ENCODE measurements at regions not wholly inside any gene's neighbourhood (a gene's known extent, or its start where the extent isn't known, plus 50 kb on each side); places are given as distances from the start of the nearest gene placed in this dataset.
"Not testable (repeated sequence)": the region's sequence is repeated elsewhere in the genome, so short reads cannot be mapped to it uniquely, and the experiment has no call there.

- no peak for DNase-seq
Observed at GRCh38 chr14:55900749-55901148, 217.5 kb upstream of the PELI2 start.

- DNase-seq = no peak
Observed at GRCh38 chr14:55901291-55901690, 216.9 kb upstream of the PELI2 start.

- no peak for DNase-seq
Observed at GRCh38 chr14:55902241-55902640, 216.0 kb upstream of the PELI2 start.

DNA sequence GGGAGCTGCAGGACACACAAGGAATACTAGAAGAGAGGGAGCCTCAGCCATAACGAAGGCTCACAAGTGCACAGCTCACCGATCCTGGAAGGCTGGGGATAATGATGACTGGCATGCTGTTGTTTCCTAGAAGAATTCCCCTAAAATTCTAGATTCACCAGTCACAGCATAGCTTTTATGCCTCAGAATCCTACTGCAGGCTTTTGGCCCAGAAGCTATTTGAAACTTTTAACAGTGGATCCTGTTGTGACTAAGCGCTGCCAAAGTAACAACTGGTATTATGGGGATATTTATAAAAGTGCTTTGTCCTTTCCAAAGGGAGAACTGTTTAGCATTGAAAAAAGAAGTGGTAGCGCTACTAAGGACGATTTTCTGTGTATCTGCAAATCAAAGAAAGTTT is 214.1 kb upstream of the PELI2 start:
- DNase-seq = no peak

GRCh38 chr14:55908106-55908505 is 210.1 kb upstream of the PELI2 start:
- no peak for DNase-seq

DNA sequence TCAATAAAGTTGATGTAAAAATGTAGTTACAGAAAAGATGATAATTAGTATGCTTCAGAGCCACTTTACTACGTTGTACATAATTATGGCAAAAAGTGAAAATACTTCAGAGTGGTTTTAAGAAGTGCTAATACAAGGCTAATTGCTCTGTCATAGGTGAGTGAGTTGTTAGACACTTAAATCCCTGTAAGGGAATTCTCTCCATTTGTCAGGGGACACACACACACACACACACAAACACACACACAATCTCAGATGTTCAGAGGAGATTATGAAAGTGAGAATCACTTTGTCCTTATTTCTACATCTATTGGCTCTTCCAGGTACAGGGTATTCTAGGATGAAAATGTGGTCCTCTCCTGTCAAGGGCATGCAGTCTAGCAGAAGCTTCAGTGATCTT is 208.3 kb upstream of the PELI2 start:
- DNase-seq = no peak

GRCh38 chr14:55910601-55911243 is 207.5 kb upstream of the PELI2 start:
- DNase-seq = no peak

DNA sequence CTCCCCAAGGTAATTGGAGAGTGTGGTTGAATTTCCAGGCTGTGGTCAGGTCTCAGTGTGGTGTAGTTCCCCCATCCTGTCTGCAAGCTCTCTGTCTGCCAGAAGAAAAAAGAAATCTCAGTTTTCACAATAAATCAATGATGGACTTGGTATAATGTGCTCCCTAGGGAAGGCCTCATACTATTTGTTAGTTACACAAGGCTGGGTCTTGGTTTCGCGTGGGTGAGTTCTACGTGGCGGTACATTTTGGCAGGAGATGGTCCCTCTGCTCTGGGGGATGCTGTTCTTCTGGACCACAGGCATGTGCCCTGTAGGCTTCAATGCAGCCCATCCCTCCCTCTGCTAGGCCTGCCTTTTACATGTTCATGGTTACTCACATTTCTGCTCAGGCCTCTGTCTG is 206.4 kb upstream of the PELI2 start:
- no peak for DNase-seq

DNA sequence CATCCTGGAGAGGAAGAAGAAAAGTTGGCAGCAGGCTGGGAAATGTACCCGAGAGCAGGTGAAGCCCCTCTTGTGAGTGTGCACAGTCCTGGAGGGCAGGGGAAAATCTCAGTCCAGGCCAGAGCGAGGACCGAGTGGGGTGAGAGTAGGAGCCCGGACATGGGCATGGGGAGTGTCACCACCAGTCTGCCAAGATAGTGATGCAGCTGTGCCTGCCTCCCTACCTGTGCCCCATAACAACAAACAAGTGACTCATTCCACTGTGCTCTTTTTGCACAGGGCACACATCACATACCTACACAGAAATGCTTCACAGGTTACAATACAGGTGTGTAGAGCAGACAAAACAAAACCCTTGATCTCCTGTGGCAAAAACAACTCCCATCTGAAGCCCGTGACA is 205.9 kb upstream of the PELI2 start:
- DNase-seq = no peak

DNA sequence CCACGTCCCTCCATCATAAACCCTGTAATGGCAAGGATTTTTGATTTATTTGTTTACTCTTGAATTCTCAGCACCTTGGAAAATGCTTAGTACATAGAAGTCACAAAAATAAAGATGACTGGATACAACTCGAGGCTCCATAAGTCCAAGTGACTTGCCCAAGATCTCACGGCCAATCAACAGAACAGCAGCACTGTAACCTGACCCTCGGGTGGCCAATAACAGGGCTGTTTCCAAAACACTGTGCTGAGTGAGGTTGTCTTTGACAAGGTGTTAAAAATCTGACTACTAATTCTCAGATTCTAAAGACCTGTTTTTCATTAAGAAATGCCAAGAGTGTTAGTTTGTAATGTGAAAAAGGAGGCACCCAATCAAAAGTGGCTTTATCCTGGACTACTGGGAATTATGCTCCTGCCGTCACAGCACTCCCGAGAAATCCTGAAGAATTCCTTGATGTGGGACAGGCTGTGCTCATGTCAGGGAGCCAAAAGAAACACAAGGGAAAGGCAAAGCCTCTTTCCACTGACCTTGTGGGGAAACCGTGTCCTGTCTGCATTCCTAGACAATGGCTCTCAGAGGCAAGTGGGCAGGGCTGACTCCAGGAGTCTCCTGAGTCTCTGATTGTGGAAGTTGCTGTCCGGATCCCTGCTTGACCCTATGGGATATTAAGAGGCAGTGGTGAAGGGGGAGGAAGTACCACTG is 204.7 kb upstream of the PELI2 start:
- DNase-seq = no peak

- no peak for DNase-seq
Observed at GRCh38 chr14:55914771-55915170, 203.4 kb upstream of the PELI2 start.

DNA sequence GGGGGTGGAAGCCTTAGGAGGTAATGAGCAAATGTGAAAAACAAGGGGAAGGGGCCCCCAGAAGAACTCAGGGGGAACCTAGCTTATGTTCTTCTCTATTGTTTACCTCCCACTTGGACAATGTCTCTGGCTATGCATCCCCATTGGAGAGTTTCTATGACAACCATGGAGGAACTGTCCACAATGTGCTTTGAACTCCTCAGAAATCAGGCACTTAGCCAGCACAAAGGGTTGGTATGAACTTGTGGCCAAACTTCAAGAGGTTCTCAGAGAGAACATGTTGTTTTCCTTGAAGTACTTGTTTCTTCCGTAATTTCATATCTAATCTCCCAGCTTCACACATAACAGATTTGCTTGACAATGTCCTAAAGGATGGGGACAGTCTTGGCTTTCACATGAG is 202.8 kb upstream of the PELI2 start:
- no peak for DNase-seq

DNA sequence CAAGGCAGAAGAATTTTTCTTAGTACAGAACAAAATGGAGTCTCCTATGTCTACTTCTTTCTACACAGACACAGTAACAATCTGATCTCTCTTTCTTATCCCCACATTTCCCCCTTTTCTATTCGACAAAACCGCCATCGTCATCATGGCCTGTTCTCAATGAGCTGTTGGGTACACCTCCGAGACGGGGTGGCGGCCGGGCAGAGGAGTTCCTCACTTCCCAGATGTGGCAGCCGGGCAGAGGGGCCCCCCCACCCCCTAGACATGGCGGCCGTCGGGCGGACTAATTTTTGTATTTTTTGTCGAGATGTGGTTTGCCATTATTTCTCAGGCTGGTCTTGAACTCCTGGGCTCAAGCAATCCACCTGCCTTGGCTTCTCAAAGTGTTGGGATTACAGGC is 198.4 kb upstream of the PELI2 start:
- not testable (repeated sequence) for DNase-seq

DNA sequence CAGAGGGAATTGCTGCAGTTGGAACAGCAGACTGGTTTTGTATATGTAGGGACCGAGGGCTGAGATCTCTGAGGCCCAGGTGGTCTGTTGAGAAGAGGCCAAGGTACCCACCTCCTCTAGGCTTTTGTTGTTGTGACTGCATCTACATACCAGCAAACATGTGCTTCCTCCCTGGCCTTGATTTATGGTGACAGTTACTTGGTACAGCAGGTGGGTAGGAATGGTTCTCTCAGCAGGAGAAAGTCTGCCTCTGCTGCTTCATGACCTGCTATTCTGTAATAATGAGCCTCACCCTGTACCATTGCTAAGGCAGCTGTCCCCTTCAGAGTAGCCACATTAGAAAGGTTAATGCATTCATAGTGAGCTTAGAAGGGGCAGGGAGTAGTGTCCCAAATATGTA is 196.7 kb upstream of the PELI2 start:
- DNase-seq = peak; percentile 28

DNA sequence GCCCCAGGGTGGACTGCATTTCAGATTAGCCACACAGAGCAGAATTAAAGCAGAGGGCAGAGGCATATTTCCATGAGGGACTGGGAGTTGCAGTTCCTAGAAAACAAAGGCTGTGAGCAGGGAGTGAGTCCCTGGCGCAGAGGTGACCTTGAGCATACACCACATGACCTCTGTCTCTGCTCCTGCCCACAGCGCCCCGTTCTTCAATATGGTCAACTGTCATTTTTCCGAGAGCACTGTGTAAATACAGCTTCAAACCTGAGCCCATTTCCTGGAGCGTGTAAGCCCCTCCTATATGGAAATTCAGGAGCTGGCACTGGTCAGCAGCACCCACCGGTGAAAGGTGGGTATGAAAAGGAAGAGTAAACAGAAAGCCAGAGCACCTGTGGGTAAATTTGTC is 192.2 kb upstream of the PELI2 start:
- peak; percentile 85 for DNase-seq

- no peak for DNase-seq
Observed at GRCh38 chr14:55927028-55927427, 191.2 kb upstream of the PELI2 start.

DNA sequence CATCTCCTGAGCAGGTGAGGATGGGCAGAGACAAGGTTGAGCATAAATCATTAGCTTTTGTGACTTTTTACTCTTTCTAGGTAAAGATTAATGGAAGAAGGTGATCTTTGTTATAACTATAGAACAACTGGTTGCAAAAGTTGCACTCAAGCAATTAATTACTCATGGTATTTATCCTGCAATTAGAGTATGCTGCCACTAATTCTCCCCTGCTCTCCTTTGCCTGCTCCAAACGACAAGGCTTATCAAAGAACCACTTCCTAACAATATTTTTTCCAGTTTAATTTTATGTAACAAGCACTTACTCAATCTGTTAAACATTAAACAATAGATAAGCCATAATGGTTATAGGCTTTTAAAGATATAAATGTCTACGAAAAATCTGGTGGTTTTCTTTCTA is 189.9 kb upstream of the PELI2 start:
- no peak for DNase-seq

DNA sequence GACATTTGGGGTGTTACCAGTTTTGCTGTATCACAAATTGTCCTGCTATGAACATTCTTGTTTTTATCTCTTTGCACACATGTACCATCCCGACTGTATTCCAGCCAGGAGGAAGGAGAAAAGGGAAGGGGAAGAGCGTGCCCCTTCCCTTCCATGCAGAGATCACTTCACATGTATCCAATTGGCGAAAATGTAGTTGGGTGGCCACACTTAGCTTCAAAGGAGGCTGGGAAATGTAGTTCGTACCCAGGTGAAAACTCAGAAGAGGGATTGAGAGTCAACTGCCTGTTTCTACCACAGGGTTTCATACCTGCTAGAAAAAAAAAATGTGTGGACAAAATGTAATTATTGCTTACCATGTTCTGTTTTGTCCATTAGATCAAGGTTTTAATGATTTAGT is 189.1 kb upstream of the PELI2 start:
- DNase-seq = no peak

- DNase-seq = no peak
Observed at GRCh38 chr14:55930016-55930784, 188.0 kb upstream of the PELI2 start.

DNA sequence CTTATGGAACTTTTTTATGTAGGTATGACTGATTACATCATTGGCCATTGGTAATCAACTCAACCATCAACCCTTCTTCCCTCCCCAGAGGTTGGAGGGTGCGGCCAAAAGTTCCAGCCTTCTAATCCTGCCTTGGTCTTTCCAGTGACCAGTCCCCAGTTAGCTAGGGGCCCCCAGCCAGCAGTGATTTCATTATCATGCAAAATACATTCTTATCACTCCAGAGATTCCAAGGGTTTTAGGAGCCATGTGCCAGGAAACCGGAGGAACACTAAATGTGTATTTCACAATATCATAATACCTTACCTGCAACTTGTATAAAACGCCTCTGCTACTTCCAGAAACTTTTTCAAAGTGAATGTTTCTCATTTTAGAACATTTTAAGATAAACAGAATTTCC is 181.5 kb upstream of the PELI2 start:
- DNase-seq = no peak

DNA sequence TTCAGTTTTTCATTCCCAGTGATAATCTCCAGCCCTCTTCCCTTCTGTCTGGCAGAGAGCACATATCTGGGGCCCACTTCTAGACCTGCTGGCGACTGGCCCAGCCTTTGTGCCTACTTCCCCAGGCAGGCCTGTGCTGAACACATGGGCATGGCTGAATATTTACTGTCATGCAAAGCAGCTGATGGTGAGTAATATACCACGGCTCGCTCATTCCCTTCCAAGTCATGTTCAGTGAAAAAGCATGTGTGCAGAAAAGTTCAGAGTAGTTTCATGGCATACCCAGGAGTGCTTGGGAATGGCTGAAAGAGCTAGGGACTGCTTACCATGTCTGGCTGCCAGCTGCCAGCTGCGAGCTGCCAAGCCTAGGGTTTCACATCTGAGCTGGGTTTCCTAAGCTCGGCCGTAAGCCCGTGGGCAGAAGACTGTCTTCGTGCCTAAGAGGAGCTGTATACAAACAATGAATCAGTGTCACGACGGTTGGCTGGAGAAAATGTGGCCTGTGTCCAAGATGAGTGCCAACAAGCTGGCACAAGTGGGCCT is 179.9 kb upstream of the PELI2 start:
- DNase-seq = no peak

DNA sequence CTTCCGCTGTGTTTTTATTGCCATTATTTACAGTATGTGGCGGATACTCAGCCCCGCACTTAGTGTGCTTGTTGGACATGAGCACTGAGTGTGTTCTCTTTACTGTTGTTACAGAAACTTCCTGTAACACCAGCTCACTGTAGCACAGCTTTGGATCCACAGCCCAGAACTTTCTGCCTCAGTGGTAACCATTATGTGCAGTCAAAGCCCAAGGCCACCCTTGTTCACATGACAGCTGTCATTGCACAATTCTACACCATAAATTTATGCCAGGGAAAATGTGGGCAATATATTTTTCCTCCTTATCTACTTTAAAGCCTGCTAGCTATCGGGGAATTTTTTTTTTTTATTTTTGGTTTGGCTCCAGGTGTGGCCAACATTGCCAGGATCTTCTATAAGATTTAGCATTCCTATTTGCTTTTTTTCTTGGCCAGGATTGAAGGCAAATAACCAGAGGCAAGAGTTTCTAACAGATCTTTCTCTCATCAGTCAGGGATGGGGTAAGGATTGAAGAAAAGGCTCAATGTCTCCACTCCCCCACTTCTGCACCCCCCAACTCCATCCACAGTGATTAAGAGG is 176.0 kb upstream of the PELI2 start:
- DNase-seq = no peak

- DNase-seq = no peak
Observed at GRCh38 chr14:55942826-55943225, 175.4 kb upstream of the PELI2 start.

GRCh38 chr14:55944757-55945156 is 173.5 kb upstream of the PELI2 start:
- DNase-seq = no peak

Data from COR-L47 (cell line).